Left ventricle myocardium inferior (tissue), 1 donor: ENCODE measurements at regions not wholly inside any gene's neighbourhood (a gene's known extent, or its start where the extent isn't known, plus 50 kb on each side); places are given as distances from the start of the nearest gene placed in this dataset.

Experiments used
- DNase-seq: peaks from one replicate; pipeline ENCODE4 v3.0.0-alpha.2; 2020
- H3K27ac ChIP-seq: fragments of 200-600 bp; replicated peaks from 2 replicates; pipeline ENCODE4 v1.8.0; 2021
- H3K27me3 ChIP-seq: fragments of 200-600 bp; 2 replicates; pipeline ENCODE4 v1.8.0; 2021; ENCODE audit warnings: low read depth
- H3K36me3 ChIP-seq: fragments of 200-600 bp; 2 replicates; pipeline ENCODE4 v1.8.0; 2021
- H3K4me1 ChIP-seq: fragments of 200-600 bp; 2 replicates; pipeline ENCODE4 v1.8.0; 2021
- H3K4me3 ChIP-seq: fragments of 200-600 bp; 2 replicates; pipeline ENCODE4 v1.8.0; 2021; ENCODE audit warnings: mild to moderate bottlenecking, moderate library complexity
- H3K9me3 ChIP-seq: fragments of 200-600 bp; replicated peaks from 2 replicates; pipeline ENCODE4 v1.8.0; 2021
- intact Hi-C: fragments of 100-400 bp; cut with micrococcal nuclease; formaldehyde crosslinking; loops from one replicate; pipeline ENCODE4 v1.11.0; 2022
- TF ChIP-seq, protein P1 (sequence below): fragments of 200-600 bp; IDR thresholded peaks from 2 replicates; pipeline ENCODE4 v1.8.0; 2021; ENCODE audit warnings: antibody characterized with exemption, mild to moderate bottlenecking, borderline replicate concordance
- donor health status: DM: no; HTN: yes; CAD: no; lungs with severe emphysema.

- H3K27ac ChIP-seq = no peak overlapping the region
- no peaks in the 10 kb centered on the region for H3K4me1 ChIP-seq
- DNase-seq = no peak
- no peak overlapping the region for H3K4me3 ChIP-seq
- H3K27me3 ChIP-seq = no peaks in the 10 kb centered on the region
- intact Hi-C loops = no loop called here
- H3K9me3 ChIP-seq = no peaks in the 10 kb centered on the region
- H3K36me3 ChIP-seq = no peaks in the 10 kb centered on the region
- TF ChIP-seq, protein P1, sequence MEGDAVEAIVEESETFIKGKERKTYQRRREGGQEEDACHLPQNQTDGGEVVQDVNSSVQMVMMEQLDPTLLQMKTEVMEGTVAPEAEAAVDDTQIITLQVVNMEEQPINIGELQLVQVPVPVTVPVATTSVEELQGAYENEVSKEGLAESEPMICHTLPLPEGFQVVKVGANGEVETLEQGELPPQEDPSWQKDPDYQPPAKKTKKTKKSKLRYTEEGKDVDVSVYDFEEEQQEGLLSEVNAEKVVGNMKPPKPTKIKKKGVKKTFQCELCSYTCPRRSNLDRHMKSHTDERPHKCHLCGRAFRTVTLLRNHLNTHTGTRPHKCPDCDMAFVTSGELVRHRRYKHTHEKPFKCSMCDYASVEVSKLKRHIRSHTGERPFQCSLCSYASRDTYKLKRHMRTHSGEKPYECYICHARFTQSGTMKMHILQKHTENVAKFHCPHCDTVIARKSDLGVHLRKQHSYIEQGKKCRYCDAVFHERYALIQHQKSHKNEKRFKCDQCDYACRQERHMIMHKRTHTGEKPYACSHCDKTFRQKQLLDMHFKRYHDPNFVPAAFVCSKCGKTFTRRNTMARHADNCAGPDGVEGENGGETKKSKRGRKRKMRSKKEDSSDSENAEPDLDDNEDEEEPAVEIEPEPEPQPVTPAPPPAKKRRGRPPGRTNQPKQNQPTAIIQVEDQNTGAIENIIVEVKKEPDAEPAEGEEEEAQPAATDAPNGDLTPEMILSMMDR = no peak
These were observed 207.7 kb downstream of the LYPLAL1 start for GRCh38 chr1:219381396-219381795.

DNA sequence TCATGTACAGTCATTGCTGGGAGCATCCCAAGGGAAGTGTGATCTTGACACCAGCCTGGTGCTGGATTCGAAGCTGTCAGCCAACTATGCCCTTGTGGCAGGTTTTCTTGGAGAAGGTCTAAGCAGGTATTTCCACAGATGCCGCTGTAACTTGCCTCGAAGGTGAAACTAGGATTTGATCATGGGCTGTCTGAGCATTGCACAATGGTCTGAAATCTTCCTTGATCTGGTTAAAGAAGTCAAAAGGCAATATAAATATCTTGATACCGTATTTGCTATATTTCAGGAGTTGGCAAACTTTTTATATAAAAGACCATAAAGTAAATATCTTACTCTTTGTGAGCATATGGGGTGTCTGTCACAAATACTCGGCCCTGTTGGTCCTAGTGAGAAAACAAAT lies 206.8 kb downstream of the LYPLAL1 start:
- intact Hi-C loops = no loop called here

GRCh38 chr1:219379691-219380090 lies 206.0 kb downstream of the LYPLAL1 start:
- Histone ChIP-seq H3K9me3 (no peaks in the 10 kb centered on the region), H3K4me3 (no peak overlapping the region), H3K27me3 (no peaks in the 10 kb centered on the region), H3K4me1 (no peaks in the 10 kb centered on the region), H3K36me3 (no peaks in the 10 kb centered on the region), H3K27ac (no peak overlapping the region)
- TF ChIP-seq, protein P1 = no peak
- intact Hi-C loops = no loop called here
- no peak for DNase-seq

More for the DNA sequence above, 206.8 kb downstream of the LYPLAL1 start:
- no peak overlapping the region for H3K27ac ChIP-seq
- TF ChIP-seq, protein P1 = no peak
- no peaks in the 10 kb centered on the region for H3K9me3 ChIP-seq
- no peaks in the 10 kb centered on the region for H3K4me1 ChIP-seq
- no peak overlapping the region for H3K4me3 ChIP-seq
- no peaks in the 10 kb centered on the region for H3K27me3 ChIP-seq
- no peak for DNase-seq
- no peaks in the 10 kb centered on the region for H3K36me3 ChIP-seq

- intact Hi-C loops = no loop called here
- no peaks in the 10 kb centered on the region for H3K9me3 ChIP-seq
- H3K27ac ChIP-seq = no peak overlapping the region
- DNase-seq = no peak
- no peaks in the 10 kb centered on the region for H3K4me1 ChIP-seq
- no peaks in the 10 kb centered on the region for H3K36me3 ChIP-seq
- H3K4me3 ChIP-seq = no peak overlapping the region
- no peaks in the 10 kb centered on the region for H3K27me3 ChIP-seq
- TF ChIP-seq, protein P1 = no peak
These were observed 201.0 kb downstream of the LYPLAL1 start for GRCh38 chr1:219374636-219375035.

DNA sequence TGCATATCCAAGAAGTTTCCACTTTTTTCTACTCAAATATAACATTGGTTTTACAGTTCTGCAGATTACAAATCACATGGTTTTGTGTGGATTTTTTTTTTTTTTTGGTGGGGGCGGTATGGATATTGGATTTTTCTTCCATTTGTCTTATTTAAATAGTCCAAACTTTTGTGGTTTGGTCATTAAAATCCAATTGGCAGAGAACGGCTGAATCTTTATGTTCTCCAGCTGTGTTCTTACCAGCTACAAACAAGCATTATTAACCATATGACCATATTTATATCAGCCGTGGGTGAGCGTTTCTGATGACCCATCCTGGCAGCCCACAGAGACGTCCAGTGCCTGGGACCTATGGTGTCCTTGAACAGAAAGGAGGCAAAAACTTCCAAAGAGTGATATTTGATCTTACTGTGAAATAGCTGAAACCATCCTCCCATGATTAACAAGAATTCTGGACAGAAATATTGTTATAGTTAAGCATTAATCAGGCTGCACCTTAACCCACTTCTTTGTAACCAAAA lies 200.4 kb downstream of the LYPLAL1 start:
- no peaks in the 10 kb centered on the region for H3K9me3 ChIP-seq
- H3K4me1 ChIP-seq = no peaks in the 10 kb centered on the region
- DNase-seq = no peak
- no peaks in the 10 kb centered on the region for H3K36me3 ChIP-seq
- H3K27me3 ChIP-seq = no peaks in the 10 kb centered on the region
- TF ChIP-seq, protein P1 = no peak
- H3K27ac ChIP-seq = no peak overlapping the region
- intact Hi-C loops = no loop called here
- H3K4me3 ChIP-seq = no peak overlapping the region

GRCh38 chr1:219373616-219373935 lies 199.9 kb downstream of the LYPLAL1 start:
- intact Hi-C loops = no loop called here
- Histone ChIP-seq H3K27ac (no peak overlapping the region), H3K4me3 (no peak overlapping the region), H3K9me3 (no peaks in the 10 kb centered on the region), H3K27me3 (no peaks in the 10 kb centered on the region), H3K36me3 (no peaks in the 10 kb centered on the region), H3K4me1 (no peaks in the 10 kb centered on the region)
- no peak for DNase-seq
- TF ChIP-seq, protein P1 = no peak
